Smooth muscle cell (in vitro differentiated cells): ENCODE measurements at regions not wholly inside any gene's neighbourhood (a gene's known extent, or its start where the extent isn't known, plus 50 kb on each side); places are given as distances from the start of the nearest gene placed in this dataset.
A peak's percentile ranks its signal among the peaks of the same experiment; 100 is the strongest.

Source experiments
- DNase-seq: peaks from one replicate; lab custom pipeline; 2025; ENCODE audit not compliant: unreplicated experiment; lab: John Stamatoyannopoulos, UW
- H2AFZ ChIP-seq: fragments of 200-600 bp; sonication (generic); 2 replicates; pipeline ENCODE4 v1.6.0; 2016; ENCODE audit warnings: antibody characterized with exemption, low read depth, mild to moderate bottlenecking
- H3F3A ChIP-seq: fragments of 200-600 bp; sonication (generic); 2 replicates; pipeline ENCODE4 v1.6.0; 2017; ENCODE audit warnings: antibody characterized with exemption, low read depth
- H3K27ac ChIP-seq: fragments of 200-600 bp; sonication (generic); 2 replicates; pipeline ENCODE4 v1.5.1; 2016; ENCODE audit warnings: low read depth, mild to moderate bottlenecking
- H3K27me3 ChIP-seq: fragments of 200-600 bp; sonication (generic); 2 replicates; pipeline ENCODE4 v1.6.1; 2016; ENCODE audit warnings: low read depth, mild to moderate bottlenecking
- H3K36me3 ChIP-seq: fragments of 200-600 bp; sonication (generic); 2 replicates; pipeline ENCODE4 v1.5.1; 2016; ENCODE audit warnings: low read depth
- H3K4me1 ChIP-seq: fragments of 200-600 bp; sonication (generic); 2 replicates; pipeline ENCODE4 v1.5.1; 2016; ENCODE audit warnings: low read depth
- H3K4me2 ChIP-seq: fragments of 200-600 bp; sonication (generic); 2 replicates; pipeline ENCODE4 v1.6.0; 2016; ENCODE audit warnings: mild to moderate bottlenecking
- H3K4me3 ChIP-seq: fragments of 200-600 bp; sonication (generic); 2 replicates; pipeline ENCODE4 v1.5.1; 2016; ENCODE audit warnings: mild to moderate bottlenecking
- H3K79me2 ChIP-seq: fragments of 200-600 bp; sonication (generic); 2 replicates; pipeline ENCODE4 v1.6.0; 2016; ENCODE audit warnings: low read depth, mild to moderate bottlenecking
- H3K9ac ChIP-seq: fragments of 200-600 bp; sonication (generic); 2 replicates; pipeline ENCODE4 v1.6.0; 2016; ENCODE audit warnings: low read depth
- H3K9me3 ChIP-seq: fragments of 200-600 bp; sonication (generic); replicated peaks from 2 replicates; pipeline ENCODE4 v1.5.1; 2016; ENCODE audit warnings: low read depth
- H4K20me1 ChIP-seq: fragments of 200-600 bp; sonication (generic); 2 replicates; pipeline ENCODE4 v1.6.0; 2016; ENCODE audit warnings: low read depth
- CTCF ChIP-seq: fragments of 200-600 bp; sonication (generic); IDR thresholded peaks from 2 replicates; pipeline ENCODE4 v1.5.1; 2017; ENCODE audit warnings: borderline replicate concordance, mild to moderate bottlenecking, antibody characterized with exemption; ENCODE audit not compliant: insufficient read depth, poor library complexity, severe bottlenecking
- WGBS: methylation state at CpG from one replicate; pipeline ENCODE4 v1.1.7; 2016; ENCODE audit warnings: low lambda C conversion rate; 5-methylcytosine and 5-hydroxymethylcytosine counted together

- Histone ChIP-seq H2AFZ (peak overlapping the region; percentile 79), H3K4me2 (peak overlapping the region; percentile 90), H3K79me2 (no peaks in the 10 kb centered on the region), H3K36me3 (no peaks in the 10 kb centered on the region), H3K27ac (no peak overlapping the region), H3K9ac (no peak overlapping the region), H3K27me3 (peaks cover 3% of the 10 kb centered on the region), H3K4me3 (peak overlapping the region; percentile 45), H3K9me3 (no peaks in the 10 kb centered on the region), H3K4me1 (no peaks in the 10 kb centered on the region), H3F3A (no peaks in the 10 kb centered on the region), H4K20me1 (no peaks in the 10 kb centered on the region)
- no peak for TF ChIP-seq CTCF
- 8% methylated on average over 53 of the region's 53 CpGs for WGBS
- DNase-seq: peak; percentile 25
These were observed 213.3 kb downstream of the SEMA6A start for GRCh38 chr5:116361171-116361967.

GRCh38 chr5:116360008-116360853 is 214.4 kb downstream of the SEMA6A start:
- no peaks in the 10 kb centered on the region for H3K79me2 ChIP-seq
- H3K9me3 ChIP-seq: no peaks in the 10 kb centered on the region
- no peaks in the 10 kb centered on the region for H3K36me3 ChIP-seq
- no peak for TF ChIP-seq CTCF
- peaks cover 3% of the 10 kb centered on the region for H3K27me3 ChIP-seq
- 93% methylated on average over 7 of the region's 7 CpGs for WGBS
- no peak overlapping the region for H2AFZ ChIP-seq
- no peak for DNase-seq
- H3K4me3 ChIP-seq: no peak overlapping the region
- H3F3A ChIP-seq: no peaks in the 10 kb centered on the region
- no peak overlapping the region for H3K27ac ChIP-seq
- H3K4me2 ChIP-seq: no peak overlapping the region
- no peak overlapping the region for H3K9ac ChIP-seq
- H4K20me1 ChIP-seq: no peaks in the 10 kb centered on the region
- H3K4me1 ChIP-seq: no peaks in the 10 kb centered on the region

GRCh38 chr5:116359592-116359991 is 215.0 kb downstream of the SEMA6A start:
- no peak for DNase-seq
- TF ChIP-seq CTCF: no peak
- WGBS: 94% methylated on average over 1 of the region's 1 CpG

More at GRCh38 chr5:116359592-116359991, 215.0 kb downstream of the SEMA6A start:
- Histone ChIP-seq H3K27ac (no peak overlapping the region), H3K36me3 (no peaks in the 10 kb centered on the region), H2AFZ (no peak overlapping the region), H3K4me3 (no peak overlapping the region), H3F3A (no peaks in the 10 kb centered on the region), H4K20me1 (no peaks in the 10 kb centered on the region), H3K9me3 (no peaks in the 10 kb centered on the region), H3K4me1 (no peaks in the 10 kb centered on the region), H3K79me2 (no peaks in the 10 kb centered on the region), H3K4me2 (no peak overlapping the region), H3K9ac (no peak overlapping the region), H3K27me3 (peaks cover 3% of the 10 kb centered on the region)
